CD4-positive, CD25-positive, alpha-beta regulatory T cell (primary cell): ENCODE measurements at regions not wholly inside any gene's neighbourhood (a gene's known extent, or its start where the extent isn't known, plus 50 kb on each side); places are given as distances from the start of the nearest gene placed in this dataset.

Experiments
- ATAC-seq, 2 donors: fragments of 150-1000 bp; cut with Tn5 transposase; one replicate each; pipeline ENCODE4 v1.10.0; 2021; ENCODE audit warnings: low read depth in 2 of 2, moderate number of reproducible peaks in 2 of 2, moderate library complexity in 1 of 2
- DNase-seq, 3 donors: peaks; one replicate each; pipeline versions ENCODE4 v3.0.0 to v3.0.0-alpha.2; 2012 to 2022; ENCODE audit warnings: mixed read lengths in 1 of 3
- H3K27ac ChIP-seq: one replicate; pipeline ENCODE4 v1.7.0; 2013; ENCODE audit warnings: mild to moderate bottlenecking, low read length; ENCODE audit not compliant: insufficient read depth, poor library complexity, severe bottlenecking
- H3K27me3 ChIP-seq: one replicate; pipeline ENCODE4 v1.7.0; 2013; ENCODE audit warnings: low read length; ENCODE audit not compliant: control insufficient read depth, insufficient read depth
- H3K36me3 ChIP-seq: one replicate; pipeline ENCODE4 v1.7.0; 2013; ENCODE audit warnings: mild to moderate bottlenecking, low read length, moderate library complexity; ENCODE audit not compliant: control insufficient read depth, insufficient read depth
- H3K4me1 ChIP-seq: 2 replicates; pipeline ENCODE4 v1.7.0; 2013; ENCODE audit warnings: mild to moderate bottlenecking, low read length; ENCODE audit not compliant: insufficient read depth, control insufficient read depth, poor library complexity, severe bottlenecking
- H3K4me3 ChIP-seq: one replicate; pipeline ENCODE4 v1.7.0; 2013; ENCODE audit warnings: low read depth, mild to moderate bottlenecking, low read length, moderate library complexity
- H3K9me3 ChIP-seq, 2 experiments: 1 replicate in 1 of 2; 2 replicates in 1 of 2; pipeline ENCODE4 v1.7.0; 2013; ENCODE audit warnings: low read length in 2 of 2, mild to moderate bottlenecking in 1 of 2, moderate library complexity in 1 of 2; ENCODE audit not compliant: control insufficient read depth in 2 of 2
- H3K27ac Mint-ChIP-seq, 3 donors: one replicate each; pipeline ENCODE4 v1.8.0; 2020 to 2022; ENCODE audit warnings: mild to moderate bottlenecking in 3 of 3, mixed read lengths in 3 of 3, moderate library complexity in 2 of 3
- H3K27me3 Mint-ChIP-seq: one replicate; pipeline ENCODE4 v1.8.0; 2022; ENCODE audit warnings: mild to moderate bottlenecking, mixed read lengths
- H3K36me3 Mint-ChIP-seq: one replicate; pipeline ENCODE4 v1.8.0; 2020; ENCODE audit warnings: mixed read lengths
- H3K4me1 Mint-ChIP-seq, 4 donors: one replicate each; pipeline ENCODE4 v1.8.0; 2020 to 2022; ENCODE audit warnings: mixed read lengths in 4 of 4, mild to moderate bottlenecking in 1 of 4
- H3K4me3 Mint-ChIP-seq, 4 donors: one replicate each; pipeline ENCODE4 v1.8.0; 2020 to 2022; ENCODE audit warnings: mild to moderate bottlenecking in 4 of 4, mixed read lengths in 4 of 4, moderate library complexity in 3 of 4
- H3K9me3 Mint-ChIP-seq, 7 donors: one replicate each; pipeline ENCODE4 v1.8.0; 2020 to 2022; ENCODE audit warnings: mixed read lengths in 7 of 7, mild to moderate bottlenecking in 3 of 7, moderate library complexity in 2 of 7

- Mint-ChIP-seq H3K27me3 (no peaks in the 10 kb centered on the region), H3K36me3 (no peaks in the 10 kb centered on the region), H3K27ac (no peak overlapping the region), H3K4me1 (no peaks in the 10 kb centered on the region), H3K4me3 (no peak overlapping the region), H3K9me3 (peaks cover 0 to 4% (median 0%) of the 10 kb centered on the region in 7 donors)
- Histone ChIP-seq H3K27ac (no peak overlapping the region), H3K4me3 (no peak overlapping the region), H3K9me3 (no peaks in the 10 kb centered on the region), H3K27me3 (no peaks in the 10 kb centered on the region), H3K4me1 (no peaks in the 10 kb centered on the region), H3K36me3 (no peaks in the 10 kb centered on the region)
- ATAC-seq (no peak), DNase-seq (no peak)
Measured at GRCh38 chr10:25811052-25811685, 122.9 kb upstream of the MYO3A start.

- H3K9me3 Mint-ChIP-seq = peaks cover 0 to 4% (median 0%) of the 10 kb centered on the region in 7 donors
- Histone ChIP-seq H3K9me3 (no peaks in the 10 kb centered on the region), H3K36me3 (no peaks in the 10 kb centered on the region), H3K4me1 (no peaks in the 10 kb centered on the region), H3K4me3 (no peak overlapping the region), H3K27ac (no peak overlapping the region), H3K27me3 (peaks cover 2% of the 10 kb centered on the region)
- DNase-seq (no peak), ATAC-seq (no peak)
- H3K27ac Mint-ChIP-seq = no peak overlapping the region
- H3K4me3 Mint-ChIP-seq = no peak overlapping the region
- no peaks in the 10 kb centered on the region for H3K27me3 Mint-ChIP-seq
- no peaks in the 10 kb centered on the region for H3K4me1 Mint-ChIP-seq
- H3K36me3 Mint-ChIP-seq = no peaks in the 10 kb centered on the region
Measured at GRCh38 chr10:25813511-25813910, 120.5 kb upstream of the MYO3A start.

DNA sequence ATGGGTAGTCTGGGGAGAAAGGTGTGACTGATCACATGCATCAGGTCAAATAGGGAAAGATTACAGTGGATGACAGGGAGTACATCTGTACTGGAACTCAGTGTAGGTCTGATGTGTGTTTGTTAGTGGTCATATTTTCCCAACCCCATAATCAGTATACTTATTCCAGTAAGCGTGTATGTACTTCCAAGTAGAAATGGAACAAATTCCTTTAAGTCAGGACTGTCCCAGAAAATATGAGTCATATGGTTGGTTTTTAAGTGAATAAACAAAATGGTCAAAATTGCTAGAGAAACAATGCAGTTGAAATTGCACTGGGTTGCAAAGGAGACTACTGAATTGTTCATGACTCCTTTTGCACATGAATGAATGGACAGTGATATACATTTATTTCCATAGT, 118.8 kb upstream of the MYO3A start:
- Histone ChIP-seq H3K27me3 (peaks cover 2% of the 10 kb centered on the region), H3K9me3 (no peaks in the 10 kb centered on the region), H3K4me1 (no peaks in the 10 kb centered on the region), H3K27ac (no peak overlapping the region), H3K4me3 (no peak overlapping the region), H3K36me3 (no peaks in the 10 kb centered on the region)
- ATAC-seq (no peak), DNase-seq (no peak)
- H3K9me3 Mint-ChIP-seq = peaks cover 0 to 4% (median 0%) of the 10 kb centered on the region in 7 donors
- H3K27ac Mint-ChIP-seq = no peak overlapping the region
- H3K36me3 Mint-ChIP-seq = no peaks in the 10 kb centered on the region
- no peak overlapping the region for H3K4me3 Mint-ChIP-seq
- H3K27me3 Mint-ChIP-seq = no peaks in the 10 kb centered on the region
- H3K4me1 Mint-ChIP-seq = no peaks in the 10 kb centered on the region

- DNase-seq (no peak), ATAC-seq (no peak)
- Mint-ChIP-seq H3K4me1 (peaks cover 0 to 6% (median 3%) of the 10 kb centered on the region in 4 donors), H3K4me3 (no peak overlapping the region), H3K27ac (no peak overlapping the region), H3K27me3 (peaks cover 4% of the 10 kb centered on the region), H3K36me3 (no peaks in the 10 kb centered on the region), H3K9me3 (peaks cover 0 to 5% (median 0%) of the 10 kb centered on the region in 7 donors)
- no peaks in the 10 kb centered on the region for H3K4me1 ChIP-seq
- H3K36me3 ChIP-seq = no peaks in the 10 kb centered on the region
- no peak overlapping the region for H3K27ac ChIP-seq
- H3K27me3 ChIP-seq = peaks cover 2% of the 10 kb centered on the region
- no peaks in the 10 kb centered on the region for H3K9me3 ChIP-seq
- H3K4me3 ChIP-seq = no peak overlapping the region
Measured at GRCh38 chr10:25815999-25816768, 117.8 kb upstream of the MYO3A start.

DNA sequence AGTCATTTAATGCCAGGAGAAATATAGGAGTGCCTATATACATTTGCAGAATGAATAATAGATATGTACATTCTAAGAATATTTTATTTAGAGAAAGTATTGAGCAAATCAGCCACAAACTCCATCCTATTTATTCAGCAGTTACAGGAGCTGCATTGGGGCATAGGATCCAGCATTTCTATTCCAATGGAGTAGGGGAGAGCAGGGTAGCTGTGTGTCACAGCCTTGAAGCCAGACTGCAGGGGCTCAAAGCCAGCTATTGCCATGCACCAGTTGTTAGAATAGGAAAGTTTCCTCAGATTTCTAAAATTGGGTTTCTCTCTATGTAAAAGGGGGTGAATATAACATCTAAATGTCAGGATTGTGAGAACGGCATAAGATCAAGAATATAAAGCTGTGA, 116.8 kb upstream of the MYO3A start:
- no peak overlapping the region for H3K4me3 ChIP-seq
- H3K9me3 Mint-ChIP-seq = peaks cover 0 to 4% (median 0%) of the 10 kb centered on the region in 7 donors
- H3K36me3 Mint-ChIP-seq = no peaks in the 10 kb centered on the region
- DNase-seq (no peak), ATAC-seq (no peak)
- no peak overlapping the region for H3K27ac Mint-ChIP-seq
- no peaks in the 10 kb centered on the region for H3K36me3 ChIP-seq
- peaks cover 0 to 6% (median 4%) of the 10 kb centered on the region in 4 donors for H3K4me1 Mint-ChIP-seq
- no peak overlapping the region for H3K27ac ChIP-seq
- H3K27me3 Mint-ChIP-seq = peaks cover 4% of the 10 kb centered on the region
- peaks cover 2% of the 10 kb centered on the region for H3K27me3 ChIP-seq
- H3K4me3 Mint-ChIP-seq = no peak overlapping the region
- H3K4me1 ChIP-seq = no peaks in the 10 kb centered on the region
- no peaks in the 10 kb centered on the region for H3K9me3 ChIP-seq

DNA sequence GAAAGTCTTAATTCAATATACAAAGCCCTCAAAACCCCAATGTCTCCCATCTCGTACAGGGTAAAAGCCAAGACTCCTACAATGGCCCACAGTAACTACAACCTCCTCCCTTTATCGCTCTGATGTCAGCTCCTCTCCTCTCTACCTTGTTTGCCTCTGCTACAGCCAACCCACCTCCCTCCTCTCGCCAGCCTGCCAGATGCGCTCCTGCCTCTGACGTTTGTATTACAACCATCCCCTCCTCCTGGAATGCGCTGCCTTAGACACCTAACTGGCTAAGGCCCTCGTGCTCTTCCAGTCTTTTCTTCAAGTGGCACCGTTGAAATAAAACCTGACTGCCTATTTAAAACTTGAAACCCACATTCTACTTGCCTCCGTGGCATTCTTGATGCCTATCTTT, 115.3 kb upstream of the MYO3A start:
- Mint-ChIP-seq H3K27ac (no peak overlapping the region), H3K4me3 (no peak overlapping the region), H3K4me1 (peaks cover 0 to 6% (median 4%) of the 10 kb centered on the region in 4 donors), H3K9me3 (peaks cover 0 to 4% (median 0%) of the 10 kb centered on the region in 7 donors), H3K27me3 (peaks cover 4% of the 10 kb centered on the region), H3K36me3 (no peaks in the 10 kb centered on the region)
- Histone ChIP-seq H3K36me3 (no peaks in the 10 kb centered on the region), H3K4me3 (no peak overlapping the region), H3K9me3 (no peaks in the 10 kb centered on the region), H3K4me1 (no peaks in the 10 kb centered on the region), H3K27me3 (peaks cover 2% of the 10 kb centered on the region), H3K27ac (no peak overlapping the region)
- ATAC-seq (no peak), DNase-seq (no peak)

DNA sequence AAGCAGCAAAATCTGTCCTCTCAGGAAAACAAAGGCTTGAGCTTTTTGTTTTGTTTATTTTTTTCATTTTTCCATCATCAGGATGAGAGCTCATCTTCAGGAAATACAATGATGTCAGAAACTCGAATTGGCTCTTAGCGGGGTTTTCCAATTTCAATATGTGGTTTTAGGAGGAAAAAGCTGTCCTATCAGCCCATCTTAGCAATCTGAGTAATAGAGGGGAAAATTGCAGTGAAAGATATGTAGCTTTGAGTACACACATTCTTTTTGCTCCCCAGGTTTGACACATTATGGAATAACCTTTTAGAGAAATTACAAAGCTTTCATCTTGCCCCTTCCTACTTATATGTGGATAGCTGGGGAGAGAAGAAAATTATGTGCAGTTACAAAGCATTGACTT, 113.6 kb upstream of the MYO3A start:
- Histone ChIP-seq H3K4me1 (no peaks in the 10 kb centered on the region), H3K36me3 (no peaks in the 10 kb centered on the region), H3K27ac (no peak overlapping the region), H3K4me3 (peak overlapping the region; percentile 72), H3K9me3 (no peaks in the 10 kb centered on the region), H3K27me3 (peaks cover 2% of the 10 kb centered on the region)
- Mint-ChIP-seq H3K27me3 (peaks cover 4% of the 10 kb centered on the region), H3K4me1 (peaks cover 0 to 6% (median 4%) of the 10 kb centered on the region in 4 donors), H3K27ac (peak overlapping the region in 1 of 3 donors; percentile 78), H3K4me3 (peak overlapping the region in 3 of 4 donors; percentile 72 to 87 (median 81)), H3K36me3 (no peaks in the 10 kb centered on the region), H3K9me3 (peaks cover 0 to 2% (median 0%) of the 10 kb centered on the region in 7 donors)
- DNase-seq (no peak), ATAC-seq (no peak)
